Ishikawa (cell line): ENCODE measurements at regions not wholly inside any gene's neighbourhood (a gene's known extent, or its start where the extent isn't known, plus 50 kb on each side); places are given as distances from the start of the nearest gene placed in this dataset.

Experiments
- CEBPB ChIP-seq: IDR thresholded peaks from 2 replicates; pipeline ENCODE4 v1.6.1; 2012
- CREB1 ChIP-seq: IDR thresholded peaks from 2 replicates; pipeline ENCODE4 v1.6.1; 2012; ENCODE audit warnings: low read depth
- EGR1 ChIP-seq: IDR thresholded peaks from 2 replicates; pipeline ENCODE4 v1.6.1; 2012
- EP300 ChIP-seq: IDR thresholded peaks from 2 replicates; pipeline ENCODE4 v1.6.1; 2012; ENCODE audit warnings: borderline replicate concordance
- FOXM1 ChIP-seq: IDR thresholded peaks from 2 replicates; pipeline ENCODE4 v1.6.1; 2012; ENCODE audit warnings: low read depth, borderline replicate concordance
- NFIC ChIP-seq: IDR thresholded peaks from 2 replicates; pipeline ENCODE4 v1.6.1; 2012
- RAD21 ChIP-seq: IDR thresholded peaks from 2 replicates; pipeline ENCODE4 v1.6.1; 2012; ENCODE audit warnings: low read depth
- TAF1 ChIP-seq: IDR thresholded peaks from 2 replicates; pipeline ENCODE4 v1.6.1; 2012; ENCODE audit warnings: low read depth, mild to moderate bottlenecking
- TCF12 ChIP-seq: IDR thresholded peaks from 2 replicates; pipeline ENCODE4 v1.6.1; 2012; ENCODE audit warnings: low read depth
- TEAD4 ChIP-seq: IDR thresholded peaks from 2 replicates; pipeline ENCODE4 v1.6.1; 2012
- YY1 ChIP-seq: IDR thresholded peaks from 2 replicates; pipeline ENCODE4 v1.6.1; 2012; ENCODE audit warnings: low read depth
- ZBTB7A ChIP-seq: IDR thresholded peaks from 2 replicates; pipeline ENCODE4 v1.6.1; 2012; ENCODE audit warnings: low read depth
- TF ChIP-seq, protein P1 (sequence below): IDR thresholded peaks from 2 replicates; pipeline ENCODE4 v1.6.1; 2012
- TF ChIP-seq, protein P2 (sequence below): IDR thresholded peaks from 2 replicates; pipeline ENCODE4 v1.6.1; 2012; ENCODE audit warnings: low read depth, mild to moderate bottlenecking
- TF ChIP-seq, protein P3 (sequence below): IDR thresholded peaks from 2 replicates; pipeline ENCODE4 v1.6.1; 2012

DNA sequence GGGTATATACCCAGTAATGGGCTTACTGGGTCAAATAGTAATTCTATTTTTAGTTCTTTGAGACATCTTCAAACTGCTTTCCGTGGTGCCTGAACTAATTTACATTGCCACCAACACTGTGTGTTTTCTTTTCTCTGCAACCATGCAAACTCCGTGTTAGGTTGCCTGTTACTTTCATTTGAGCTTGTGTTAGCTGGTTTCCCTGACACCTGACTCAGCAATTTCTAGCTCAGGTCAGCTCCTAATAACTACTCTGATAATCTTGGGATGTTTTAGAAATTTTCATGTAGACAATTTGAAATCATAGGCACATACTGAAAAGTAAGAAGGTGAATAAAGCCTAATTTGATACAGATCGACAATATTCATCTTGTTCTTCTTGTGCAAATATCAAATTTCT, 132.3 kb downstream of the ADCYAP1 start:
- TF ChIP-seq, protein P1, sequence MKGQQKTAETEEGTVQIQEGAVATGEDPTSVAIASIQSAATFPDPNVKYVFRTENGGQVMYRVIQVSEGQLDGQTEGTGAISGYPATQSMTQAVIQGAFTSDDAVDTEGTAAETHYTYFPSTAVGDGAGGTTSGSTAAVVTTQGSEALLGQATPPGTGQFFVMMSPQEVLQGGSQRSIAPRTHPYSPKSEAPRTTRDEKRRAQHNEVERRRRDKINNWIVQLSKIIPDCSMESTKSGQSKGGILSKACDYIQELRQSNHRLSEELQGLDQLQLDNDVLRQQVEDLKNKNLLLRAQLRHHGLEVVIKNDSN = no peak
- no peak for TF ChIP-seq TEAD4

DNA sequence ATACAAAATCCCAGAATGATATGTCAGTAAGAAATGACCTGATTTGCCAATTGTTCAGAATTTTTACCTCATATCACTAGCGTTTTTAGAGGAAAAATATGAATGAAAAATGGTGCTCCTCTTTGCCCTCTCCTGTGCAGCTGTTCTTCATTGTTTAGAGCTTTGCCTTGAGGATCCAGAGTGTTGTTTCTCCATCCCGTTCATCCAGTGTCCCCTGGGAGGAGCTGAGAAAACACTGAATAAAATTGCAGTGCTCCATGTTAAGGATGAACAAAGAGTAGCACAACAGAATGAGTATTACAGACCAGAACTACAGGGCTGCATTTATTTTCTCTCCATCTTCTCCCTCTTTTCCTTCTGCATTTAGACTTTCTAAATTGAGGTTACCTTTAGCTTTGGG, 133.1 kb downstream of the ADCYAP1 start:
- TF ChIP-seq CREB1 (no peak), TAF1 (no peak), TCF12 (no peak), YY1 (no peak), RAD21 (no peak), NFIC (no peak), TEAD4 (no peak), CEBPB (no peak), EGR1 (no peak), EP300 (no peak), ZBTB7A (no peak), FOXM1 (no peak)
- TF ChIP-seq, protein P2, sequence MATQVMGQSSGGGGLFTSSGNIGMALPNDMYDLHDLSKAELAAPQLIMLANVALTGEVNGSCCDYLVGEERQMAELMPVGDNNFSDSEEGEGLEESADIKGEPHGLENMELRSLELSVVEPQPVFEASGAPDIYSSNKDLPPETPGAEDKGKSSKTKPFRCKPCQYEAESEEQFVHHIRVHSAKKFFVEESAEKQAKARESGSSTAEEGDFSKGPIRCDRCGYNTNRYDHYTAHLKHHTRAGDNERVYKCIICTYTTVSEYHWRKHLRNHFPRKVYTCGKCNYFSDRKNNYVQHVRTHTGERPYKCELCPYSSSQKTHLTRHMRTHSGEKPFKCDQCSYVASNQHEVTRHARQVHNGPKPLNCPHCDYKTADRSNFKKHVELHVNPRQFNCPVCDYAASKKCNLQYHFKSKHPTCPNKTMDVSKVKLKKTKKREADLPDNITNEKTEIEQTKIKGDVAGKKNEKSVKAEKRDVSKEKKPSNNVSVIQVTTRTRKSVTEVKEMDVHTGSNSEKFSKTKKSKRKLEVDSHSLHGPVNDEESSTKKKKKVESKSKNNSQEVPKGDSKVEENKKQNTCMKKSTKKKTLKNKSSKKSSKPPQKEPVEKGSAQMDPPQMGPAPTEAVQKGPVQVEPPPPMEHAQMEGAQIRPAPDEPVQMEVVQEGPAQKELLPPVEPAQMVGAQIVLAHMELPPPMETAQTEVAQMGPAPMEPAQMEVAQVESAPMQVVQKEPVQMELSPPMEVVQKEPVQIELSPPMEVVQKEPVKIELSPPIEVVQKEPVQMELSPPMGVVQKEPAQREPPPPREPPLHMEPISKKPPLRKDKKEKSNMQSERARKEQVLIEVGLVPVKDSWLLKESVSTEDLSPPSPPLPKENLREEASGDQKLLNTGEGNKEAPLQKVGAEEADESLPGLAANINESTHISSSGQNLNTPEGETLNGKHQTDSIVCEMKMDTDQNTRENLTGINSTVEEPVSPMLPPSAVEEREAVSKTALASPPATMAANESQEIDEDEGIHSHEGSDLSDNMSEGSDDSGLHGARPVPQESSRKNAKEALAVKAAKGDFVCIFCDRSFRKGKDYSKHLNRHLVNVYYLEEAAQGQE = no peak
- TF ChIP-seq, protein P1 = no peak
- TF ChIP-seq, protein P3, sequence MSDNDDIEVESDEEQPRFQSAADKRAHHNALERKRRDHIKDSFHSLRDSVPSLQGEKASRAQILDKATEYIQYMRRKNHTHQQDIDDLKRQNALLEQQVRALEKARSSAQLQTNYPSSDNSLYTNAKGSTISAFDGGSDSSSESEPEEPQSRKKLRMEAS = no peak

DNA sequence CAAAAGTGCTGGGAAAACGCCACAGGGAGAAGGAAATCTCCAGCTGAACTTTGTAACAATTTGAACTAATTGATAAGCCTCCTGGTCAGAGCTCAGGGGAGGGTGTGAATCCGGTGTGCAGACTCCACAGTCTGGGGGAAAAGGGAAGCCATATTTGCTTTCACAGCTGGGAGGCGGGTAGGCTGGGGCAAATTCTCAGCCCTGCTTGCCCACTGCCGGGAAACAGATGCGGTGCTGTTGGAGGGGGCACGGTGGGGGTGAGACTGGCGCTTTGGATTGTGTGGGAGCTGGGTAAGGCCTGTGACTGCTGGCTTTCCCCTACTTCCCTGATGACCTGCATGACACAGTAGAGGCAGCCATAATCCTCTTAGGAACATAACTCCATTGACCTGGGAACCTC, 134.8 kb downstream of the ADCYAP1 start:
- TF ChIP-seq RAD21 = no peak
- TF ChIP-seq CREB1 = no peak
- TF ChIP-seq TEAD4 = no peak
- TF ChIP-seq, protein P1 = no peak

DNA sequence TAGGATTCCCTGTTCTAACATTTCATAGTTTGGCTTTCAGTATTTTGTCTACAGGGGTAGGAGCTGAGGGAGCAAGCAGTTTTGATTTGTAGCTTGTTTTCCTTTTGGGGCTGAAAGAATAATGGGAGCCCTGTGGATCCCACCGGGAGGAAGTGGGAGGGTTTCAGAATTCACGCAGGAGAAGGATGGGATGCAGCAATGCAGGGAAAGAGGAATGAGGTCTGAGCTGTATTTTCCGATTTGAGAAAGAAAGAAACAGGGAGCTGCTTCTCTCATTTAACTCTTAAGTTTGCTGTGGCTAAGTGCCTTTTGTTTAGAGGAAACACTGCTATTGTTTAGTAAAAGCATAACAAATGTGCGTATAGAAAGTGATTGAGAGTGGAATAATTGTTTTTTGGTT, 141.0 kb downstream of the ADCYAP1 start:
- TF ChIP-seq YY1 (no peak), NFIC (no peak), RAD21 (no peak), TCF12 (no peak), ZBTB7A (no peak), TAF1 (no peak), TEAD4 (no peak), EGR1 (no peak)
- TF ChIP-seq, protein P2 = no peak
- TF ChIP-seq, protein P3 = no peak

DNA sequence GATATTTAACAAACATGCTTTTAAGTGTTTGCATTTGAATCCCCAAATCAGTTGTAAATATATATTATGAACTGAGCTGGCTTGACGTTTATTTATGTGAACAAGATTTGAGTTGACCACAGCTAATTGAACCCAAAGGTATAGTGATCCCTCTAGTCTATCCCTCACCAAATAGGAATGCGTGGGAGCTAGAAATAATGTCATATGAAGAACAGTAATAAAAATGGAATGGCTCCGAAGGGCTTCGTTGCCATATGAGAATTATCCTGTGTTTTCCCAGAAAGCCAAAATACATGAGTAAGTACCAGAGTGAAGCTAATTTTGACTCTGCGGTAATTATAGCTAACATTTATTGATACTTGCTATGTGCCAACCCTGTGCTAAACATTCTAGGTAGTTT, 142.7 kb downstream of the ADCYAP1 start:
- TF ChIP-seq YY1 (no peak), TAF1 (no peak), TEAD4 (no peak), RAD21 (no peak), ZBTB7A (no peak), FOXM1 (no peak), EP300 (no peak), NFIC (no peak), TCF12 (no peak), EGR1 (no peak), CREB1 (no peak)
- TF ChIP-seq, protein P2 = no peak
